ENCODE measurements at regions not wholly inside any gene's neighbourhood (a gene's known extent, or its start where the extent isn't known, plus 50 kb on each side); places are given as distances from the start of the nearest gene placed in this dataset.

DNA sequence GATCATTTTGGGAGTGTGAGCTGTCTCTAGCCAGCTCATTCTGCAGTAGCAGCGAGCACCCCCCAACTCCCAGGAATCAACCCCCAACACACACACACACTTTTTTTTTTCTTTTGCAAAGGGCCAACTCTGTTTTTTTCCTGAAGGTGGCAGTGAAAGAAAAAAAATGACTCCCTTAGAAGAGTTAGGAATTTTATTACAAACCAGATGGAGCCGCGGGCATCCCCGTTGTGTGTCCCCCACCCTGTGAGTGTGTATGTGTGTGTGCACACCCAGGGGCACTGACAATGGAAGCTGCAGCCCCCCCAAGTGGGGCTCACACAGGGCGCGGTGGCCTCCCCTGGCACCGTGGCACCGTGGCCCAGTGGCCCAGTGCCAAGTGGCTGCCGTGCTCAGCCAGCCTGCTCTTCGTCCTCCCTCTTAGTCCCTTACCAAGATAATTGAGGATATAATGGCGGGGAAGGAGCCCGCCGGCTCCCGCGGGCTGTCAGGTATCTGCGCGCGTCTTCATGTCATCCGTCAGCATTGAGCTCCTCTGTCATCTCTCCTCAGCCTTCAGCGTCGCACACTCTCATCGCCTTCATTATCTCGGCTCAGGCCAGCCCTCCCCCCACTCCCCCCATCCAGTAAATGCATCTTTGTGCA lies 314.1 kb downstream of the ZNF536 start:
- TF ChIP-seq, protein P1, sequence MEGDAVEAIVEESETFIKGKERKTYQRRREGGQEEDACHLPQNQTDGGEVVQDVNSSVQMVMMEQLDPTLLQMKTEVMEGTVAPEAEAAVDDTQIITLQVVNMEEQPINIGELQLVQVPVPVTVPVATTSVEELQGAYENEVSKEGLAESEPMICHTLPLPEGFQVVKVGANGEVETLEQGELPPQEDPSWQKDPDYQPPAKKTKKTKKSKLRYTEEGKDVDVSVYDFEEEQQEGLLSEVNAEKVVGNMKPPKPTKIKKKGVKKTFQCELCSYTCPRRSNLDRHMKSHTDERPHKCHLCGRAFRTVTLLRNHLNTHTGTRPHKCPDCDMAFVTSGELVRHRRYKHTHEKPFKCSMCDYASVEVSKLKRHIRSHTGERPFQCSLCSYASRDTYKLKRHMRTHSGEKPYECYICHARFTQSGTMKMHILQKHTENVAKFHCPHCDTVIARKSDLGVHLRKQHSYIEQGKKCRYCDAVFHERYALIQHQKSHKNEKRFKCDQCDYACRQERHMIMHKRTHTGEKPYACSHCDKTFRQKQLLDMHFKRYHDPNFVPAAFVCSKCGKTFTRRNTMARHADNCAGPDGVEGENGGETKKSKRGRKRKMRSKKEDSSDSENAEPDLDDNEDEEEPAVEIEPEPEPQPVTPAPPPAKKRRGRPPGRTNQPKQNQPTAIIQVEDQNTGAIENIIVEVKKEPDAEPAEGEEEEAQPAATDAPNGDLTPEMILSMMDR (IDR thresholded peaks at IDR 0.05; ENCODE audit: insufficient read depth, low read length, poor library complexity, severe bottlenecking) = no peak
- Histone ChIP-seq H3K27me3 (replicated peaks; ENCODE audit: control insufficient read depth, insufficient read depth, low read length) (no peaks in the 10 kb centered on the region), H3K4me3 (replicated peaks; ENCODE audit: low read depth, low read length) (no peak overlapping the region), H3K36me3 (ENCODE audit: control insufficient read depth, insufficient read depth, low read length) (no peaks in the 10 kb centered on the region)
- no peak for DNase-seq (ENCODE audit: extremely low read depth, insufficient read length)

DNA sequence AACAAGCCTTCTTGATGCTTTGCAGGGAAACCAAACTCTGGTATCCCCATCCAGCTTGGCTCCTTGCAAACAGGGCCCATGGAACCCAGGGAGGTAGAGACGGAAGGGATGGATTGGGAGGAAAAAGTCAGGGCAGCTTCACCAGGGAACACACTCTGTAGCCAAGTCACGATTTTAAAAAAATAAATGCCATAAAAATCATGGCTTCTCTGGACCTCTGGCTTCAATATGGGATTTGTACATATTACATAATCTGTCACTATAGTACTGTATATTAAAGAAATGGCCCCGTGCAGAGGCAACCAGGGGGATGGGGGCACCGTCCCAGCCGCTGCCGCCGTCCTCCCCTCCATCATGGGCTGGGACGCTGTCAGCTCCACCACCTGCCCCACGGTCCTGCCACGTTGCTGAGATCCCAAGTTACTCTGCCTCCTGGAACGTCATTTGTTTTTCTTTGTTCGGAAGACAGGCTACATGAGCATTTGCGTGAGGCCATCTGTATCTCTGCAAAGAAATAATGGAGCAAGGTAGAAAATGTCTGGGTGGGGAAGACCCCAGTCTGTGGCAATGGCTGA lies 313.3 kb downstream of the ZNF536 start:
- Histone ChIP-seq H3K4me3 (replicated peaks; ENCODE audit: low read depth, low read length) (no peak overlapping the region), H3K27me3 (replicated peaks; ENCODE audit: control insufficient read depth, insufficient read depth, low read length) (no peaks in the 10 kb centered on the region), H3K36me3 (ENCODE audit: control insufficient read depth, insufficient read depth, low read length) (no peaks in the 10 kb centered on the region)
- TF ChIP-seq, protein P1 (IDR thresholded peaks at IDR 0.05; ENCODE audit: insufficient read depth, low read length, poor library complexity, severe bottlenecking) = no peak
- DNase-seq (ENCODE audit: extremely low read depth, insufficient read length) = no peak

DNA sequence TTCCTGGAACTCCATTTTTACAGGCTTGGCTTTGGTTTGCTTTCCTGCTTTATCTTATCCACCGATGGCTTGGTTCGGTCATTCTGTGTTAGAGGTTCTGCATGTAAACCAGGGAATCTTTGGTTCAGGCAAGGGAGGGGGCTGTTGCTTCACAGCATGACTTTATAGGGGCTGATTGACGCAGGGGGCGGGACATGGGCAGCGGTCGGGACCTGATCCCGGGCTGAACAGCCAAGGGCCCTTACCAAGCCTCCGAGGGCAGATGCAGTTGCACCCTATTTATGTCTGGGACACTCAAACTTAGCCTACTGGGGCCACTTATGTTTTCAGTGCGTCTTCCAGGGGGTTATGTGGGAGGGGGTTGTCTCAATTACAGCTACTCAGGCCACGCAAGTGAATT lies 312.4 kb downstream of the ZNF536 start:
- Histone ChIP-seq H3K36me3 (ENCODE audit: control insufficient read depth, insufficient read depth, low read length) (no peaks in the 10 kb centered on the region), H3K27me3 (replicated peaks; ENCODE audit: control insufficient read depth, insufficient read depth, low read length) (no peaks in the 10 kb centered on the region), H3K4me3 (replicated peaks; ENCODE audit: low read depth, low read length) (no peak overlapping the region)
- TF ChIP-seq, protein P1 (IDR thresholded peaks at IDR 0.05; ENCODE audit: insufficient read depth, low read length, poor library complexity, severe bottlenecking) = no peak
- DNase-seq (ENCODE audit: extremely low read depth, insufficient read length) = no peak

DNA sequence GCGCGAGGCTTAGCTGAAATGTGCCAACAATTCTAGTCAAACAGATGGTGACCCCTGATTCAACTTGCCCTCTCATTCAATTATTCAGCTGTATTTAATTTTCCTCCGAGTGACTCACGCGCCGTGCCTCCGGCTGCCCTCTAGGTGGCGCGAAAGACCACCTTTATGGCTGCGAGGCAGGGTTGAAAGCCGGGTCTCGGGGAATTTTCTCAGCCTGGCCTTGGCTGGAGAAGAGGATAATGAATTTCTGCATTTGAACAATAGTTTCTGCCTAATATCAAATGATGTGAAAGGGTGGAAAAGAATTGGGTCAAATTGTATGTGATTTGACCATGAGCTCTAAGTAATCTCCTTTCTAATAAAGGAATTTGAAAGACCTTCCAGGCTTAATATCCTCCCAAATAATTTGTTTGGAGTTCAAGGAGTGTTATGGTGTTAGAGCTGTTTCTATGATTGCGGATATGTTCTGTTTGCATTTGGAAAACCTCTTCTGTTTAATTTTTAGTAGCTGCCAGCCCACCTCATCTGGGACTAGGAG lies 310.9 kb downstream of the ZNF536 start:
- Histone ChIP-seq H3K4me3 (replicated peaks; ENCODE audit: low read depth, low read length) (no peak overlapping the region), H3K36me3 (ENCODE audit: control insufficient read depth, insufficient read depth, low read length) (no peaks in the 10 kb centered on the region), H3K27me3 (replicated peaks; ENCODE audit: control insufficient read depth, insufficient read depth, low read length) (no peaks in the 10 kb centered on the region)
- DNase-seq (ENCODE audit: extremely low read depth, insufficient read length) = no peak
- TF ChIP-seq, protein P1 (IDR thresholded peaks at IDR 0.05; ENCODE audit: insufficient read depth, low read length, poor library complexity, severe bottlenecking) = peak; percentile 79

DNA sequence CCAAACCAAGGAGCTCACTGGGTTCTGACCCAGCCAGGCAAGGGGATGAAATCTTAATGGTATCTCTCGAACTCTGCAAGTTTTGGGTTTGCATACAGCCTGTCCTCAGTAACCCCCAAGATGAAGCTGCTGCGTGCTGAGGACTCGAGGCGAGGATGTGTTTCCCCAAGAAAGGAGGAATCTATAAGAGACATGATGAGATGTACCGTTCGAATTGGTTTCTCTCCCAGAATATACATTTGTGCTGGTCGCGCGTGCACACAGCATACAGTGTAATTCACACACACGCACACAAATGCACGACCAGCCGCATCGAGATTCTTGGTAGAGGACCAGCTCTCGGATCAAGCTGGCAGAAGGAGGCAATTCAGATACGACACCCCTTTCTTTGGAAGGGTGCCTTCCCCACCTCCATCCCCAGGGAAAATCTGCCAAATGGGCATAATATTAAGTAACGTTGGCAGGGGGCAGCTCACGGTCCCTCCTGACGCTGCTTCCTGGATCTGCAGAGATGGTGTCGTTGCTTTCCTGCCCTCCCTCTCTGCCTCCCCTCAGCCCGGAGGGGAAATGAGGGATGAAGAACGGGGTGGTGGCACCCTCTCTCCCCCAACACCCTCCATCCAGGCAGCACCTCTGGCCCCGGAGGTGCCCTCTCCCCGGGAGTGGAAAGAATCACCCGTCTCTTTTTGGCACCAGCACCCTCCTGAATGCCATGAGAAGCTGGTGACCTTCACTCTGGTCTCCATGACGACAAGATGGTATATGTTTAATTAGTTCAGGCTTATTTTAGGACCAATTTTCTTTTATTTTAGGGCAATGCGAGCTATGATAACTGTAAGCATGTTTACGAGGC lies 310.2 kb downstream of the ZNF536 start:
- DNase-seq (ENCODE audit: extremely low read depth, insufficient read length) = no peak
- TF ChIP-seq, protein P1 (IDR thresholded peaks at IDR 0.05; ENCODE audit: insufficient read depth, low read length, poor library complexity, severe bottlenecking) = no peak
- H3K36me3 ChIP-seq (ENCODE audit: control insufficient read depth, insufficient read depth, low read length) = no peaks in the 10 kb centered on the region
- no peak overlapping the region for H3K4me3 ChIP-seq (replicated peaks; ENCODE audit: low read depth, low read length)
- H3K27me3 ChIP-seq (replicated peaks; ENCODE audit: control insufficient read depth, insufficient read depth, low read length) = no peaks in the 10 kb centered on the region
